Superior temporal gyrus (tissue), 1 donor: ENCODE measurements at regions not wholly inside any gene's neighbourhood (a gene's known extent, or its start where the extent isn't known, plus 50 kb on each side); places are given as distances from the start of the nearest gene placed in this dataset.
A peak's percentile ranks its signal among the peaks of the same experiment; 100 is the strongest.

Experiments used
- DNase-seq: peaks from one replicate; pipeline ENCODE4 v3.0.0-alpha.2; 2016; ENCODE audit errors: extremely low spot score

DNA sequence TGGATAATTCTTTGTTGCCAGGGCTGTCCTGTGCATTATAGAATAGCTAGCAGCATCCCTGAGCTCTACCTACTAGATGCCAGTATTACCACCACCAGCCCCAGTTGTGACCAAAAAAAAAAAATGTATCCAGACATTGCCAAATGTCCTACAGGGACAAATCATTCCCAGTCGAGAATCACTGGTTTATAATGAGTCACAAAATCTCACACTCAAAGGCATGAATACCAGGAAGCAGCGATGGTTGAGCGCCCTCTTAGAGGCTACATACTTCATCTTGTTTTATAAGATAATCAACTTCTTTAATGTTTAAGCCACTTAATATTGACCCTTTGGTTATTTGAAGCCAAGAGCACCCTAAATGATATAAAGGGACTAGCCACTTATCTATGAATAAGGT is 297.3 kb downstream of the DHX15 start:
- DNase-seq, result no peak

DNA sequence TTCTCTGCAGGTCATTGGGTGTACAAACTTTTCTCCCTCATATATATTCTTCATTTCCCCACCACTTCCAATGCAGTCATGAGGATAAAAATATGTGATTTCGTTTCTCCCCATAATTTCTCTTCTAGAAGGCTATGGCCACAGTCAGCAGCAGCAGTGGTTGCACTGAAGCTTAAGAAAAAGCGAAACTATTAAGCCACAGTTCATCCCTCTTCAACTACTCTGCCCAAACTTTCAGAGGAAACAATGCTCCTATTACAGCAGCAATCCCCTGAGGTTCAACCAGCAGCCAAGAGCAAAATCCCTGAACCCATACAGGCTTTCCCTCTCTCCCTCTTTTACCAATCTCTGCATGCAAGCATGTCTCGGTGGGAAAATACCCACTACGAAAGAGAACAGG is 298.6 kb downstream of the DHX15 start:
- DNase-seq, result no peak

DNA sequence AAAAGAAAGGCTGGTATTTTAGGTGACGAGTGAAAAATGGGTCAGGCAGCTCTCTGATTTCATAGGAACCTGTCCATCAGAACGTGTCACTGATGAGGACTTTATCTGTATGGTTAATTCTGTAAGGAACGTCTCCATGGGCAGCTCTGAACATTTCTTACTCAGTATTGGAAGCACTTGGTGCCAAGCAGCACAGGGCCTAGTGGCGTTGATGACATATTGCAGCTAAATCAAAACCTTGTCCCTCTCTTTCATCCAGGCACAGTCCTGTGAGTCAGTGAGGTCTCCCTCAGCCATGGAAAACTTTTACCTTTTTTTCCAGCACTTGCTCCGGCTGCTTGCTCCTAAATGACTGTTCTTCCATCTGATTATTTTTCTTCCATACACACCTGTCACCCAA is 301.9 kb downstream of the DHX15 start:
- no peak for DNase-seq

DNA sequence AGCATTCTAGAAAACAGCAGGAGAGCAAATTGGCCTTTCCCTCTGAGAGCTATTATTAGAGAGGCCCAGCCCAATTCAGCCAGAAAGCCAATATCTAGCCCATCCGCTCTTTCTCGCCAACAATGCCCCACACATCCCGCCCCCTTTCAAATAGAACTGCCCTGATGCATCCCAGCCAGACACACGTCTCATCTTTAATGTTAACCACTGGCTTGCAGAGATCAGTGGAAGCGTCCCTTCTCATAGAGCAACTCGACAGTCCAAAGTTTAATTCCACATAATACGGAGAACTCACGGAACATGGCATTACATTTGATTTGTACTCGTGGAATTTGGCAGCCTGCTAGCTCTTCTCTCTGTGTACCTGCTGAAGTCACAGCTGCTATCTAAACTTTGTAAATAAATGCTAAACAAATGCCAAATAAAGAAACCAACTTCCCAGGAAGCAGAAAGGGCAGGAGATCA is 304.4 kb downstream of the DHX15 start:
- DNase-seq, result no peak

DNA sequence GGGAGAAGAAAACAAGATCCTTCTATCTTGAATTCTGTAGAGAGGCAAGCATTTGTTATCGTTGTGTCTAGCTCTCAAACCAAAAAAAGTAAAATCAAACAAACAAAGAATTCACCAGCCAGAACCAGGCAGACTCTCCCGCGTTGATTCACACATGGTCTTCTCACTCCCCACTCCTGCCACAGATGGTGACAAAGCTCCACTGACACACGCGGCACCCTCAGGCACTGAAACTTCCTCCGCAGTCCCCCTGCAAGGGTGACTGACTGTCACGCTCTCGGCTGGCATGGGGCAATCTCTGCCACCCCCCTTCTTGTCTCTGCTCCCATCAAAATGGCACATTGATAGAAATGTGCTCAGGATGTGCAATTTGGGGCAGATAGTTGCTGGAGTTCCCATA is 304.9 kb downstream of the DHX15 start:
- no peak for DNase-seq

GRCh38 chr4:24278693-24279092 is 305.7 kb downstream of the DHX15 start:
- no peak for DNase-seq

DNA sequence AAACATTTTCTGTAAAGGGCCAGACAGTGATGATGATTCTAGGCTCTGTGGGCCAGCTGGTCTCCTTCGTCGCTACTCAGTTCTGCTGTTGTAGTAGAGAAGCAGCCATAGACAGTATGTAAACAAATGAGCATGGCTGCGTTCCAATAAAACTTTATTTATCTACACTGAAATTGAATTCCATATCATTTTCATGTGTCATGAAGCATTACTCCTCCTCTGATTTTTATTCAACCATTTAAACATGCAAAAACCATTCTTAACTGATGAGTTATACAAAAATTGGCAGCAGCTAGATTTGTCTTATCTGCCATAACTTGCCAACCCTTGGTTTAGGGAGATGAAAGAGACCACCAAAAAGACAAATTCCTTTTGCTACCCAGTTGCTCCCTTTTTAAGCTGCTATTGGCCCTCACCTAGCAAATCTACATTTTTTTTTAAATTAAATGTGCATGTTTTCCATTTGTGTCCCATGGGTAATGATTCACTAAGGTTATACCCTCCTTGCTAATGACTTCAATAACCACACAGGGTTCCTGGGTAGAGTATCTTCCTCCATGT is 309.9 kb downstream of the DHX15 start:
- DNase-seq, result no peak

DNA sequence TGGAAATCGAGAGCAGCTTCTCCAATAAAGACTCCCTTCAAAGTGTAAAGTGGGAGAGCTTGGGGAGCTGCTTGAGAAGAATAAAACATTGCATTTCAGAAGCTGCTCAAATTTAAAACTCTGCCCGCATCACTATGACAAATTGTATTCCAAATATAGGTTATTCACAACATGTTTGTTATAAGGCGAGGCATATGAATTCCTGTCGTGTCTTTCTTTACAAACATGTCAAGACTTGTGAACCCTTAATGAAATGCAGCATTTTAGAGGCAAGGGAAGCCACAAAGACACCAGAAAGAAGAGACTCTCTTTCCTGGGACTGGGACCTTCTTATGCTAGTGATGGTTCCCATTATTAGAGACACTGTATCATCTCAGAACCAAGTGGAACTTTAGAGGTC is 311.2 kb downstream of the DHX15 start:
- DNase-seq, result no peak

DNA sequence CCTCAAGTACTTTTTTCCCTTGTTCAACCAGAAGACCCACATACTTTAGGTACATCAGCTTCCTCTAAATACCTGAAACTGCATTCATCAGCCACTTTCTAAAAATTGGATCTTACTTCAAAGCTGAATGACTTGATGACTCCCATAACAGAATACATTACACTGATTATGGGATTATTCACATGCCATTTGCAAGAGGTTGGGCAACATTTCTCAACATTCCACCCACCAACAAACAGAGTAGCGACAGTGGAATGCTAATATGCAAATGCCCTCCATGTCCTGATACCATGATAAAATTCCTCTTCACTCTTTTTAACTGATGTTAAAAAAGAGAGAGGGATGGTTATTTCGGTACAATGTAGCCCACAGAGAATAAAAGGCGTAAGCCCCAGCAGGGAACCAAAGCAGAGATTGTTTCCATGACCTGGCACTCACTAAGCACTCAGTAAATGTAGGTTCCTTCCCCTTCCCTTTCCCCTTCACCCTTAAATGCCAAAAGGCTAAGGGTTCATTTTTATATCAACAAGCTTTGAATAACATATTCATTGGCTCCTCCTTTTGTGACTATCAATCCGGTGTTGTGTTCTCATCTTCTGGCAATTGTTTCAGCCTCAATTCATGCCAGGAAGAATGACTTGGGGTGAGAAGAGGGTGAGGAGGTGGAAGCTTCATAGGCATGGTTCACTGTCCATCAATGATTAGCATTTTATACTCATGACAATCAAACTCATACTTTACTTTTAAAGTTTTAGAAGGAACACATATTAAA is 317.2 kb downstream of the DHX15 start:
- DNase-seq, result no peak

- DNase-seq, result peak; percentile 39
Measured at GRCh38 chr4:24265989-24266388, 318.4 kb downstream of the DHX15 start.

DNA sequence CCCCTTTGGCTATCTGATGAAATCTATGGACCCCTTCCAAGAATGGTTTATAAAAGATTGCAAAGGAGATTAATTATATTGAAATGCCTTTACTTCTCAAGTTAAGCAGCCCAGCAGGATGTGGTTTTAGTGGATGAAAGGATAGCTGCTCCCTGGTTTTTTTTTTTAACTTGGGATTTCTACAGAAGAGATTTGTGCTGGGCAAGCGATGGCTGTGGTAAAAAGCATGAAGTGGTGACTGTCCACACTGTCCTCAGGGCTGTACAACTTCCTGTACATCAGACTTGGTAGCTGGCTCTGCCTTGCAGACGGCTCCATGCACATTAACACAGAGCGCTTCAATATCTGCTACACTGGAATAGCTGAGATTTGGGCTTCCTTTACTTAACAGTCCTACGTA is 321.7 kb downstream of the DHX15 start:
- DNase-seq, result no peak

DNA sequence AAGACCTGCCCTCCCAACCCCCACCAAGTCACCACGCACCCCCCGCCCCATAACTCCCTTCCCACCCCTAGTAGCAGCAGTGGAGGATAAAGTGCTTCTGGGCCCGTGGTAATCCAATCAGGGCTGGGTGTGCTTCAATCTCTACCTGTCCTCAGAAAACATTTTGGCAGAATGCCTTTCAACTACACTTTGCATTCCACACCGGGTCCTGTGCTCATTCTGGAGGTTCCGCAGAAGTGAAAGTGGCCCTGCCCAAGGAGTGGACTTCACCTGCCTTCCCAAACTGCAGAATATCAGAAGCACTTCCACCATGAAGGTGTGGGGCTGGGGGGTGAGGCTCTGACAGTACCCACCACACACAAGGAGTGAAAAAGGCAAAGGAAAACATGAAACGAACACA is 322.3 kb downstream of the DHX15 start:
- DNase-seq, result no peak

DNA sequence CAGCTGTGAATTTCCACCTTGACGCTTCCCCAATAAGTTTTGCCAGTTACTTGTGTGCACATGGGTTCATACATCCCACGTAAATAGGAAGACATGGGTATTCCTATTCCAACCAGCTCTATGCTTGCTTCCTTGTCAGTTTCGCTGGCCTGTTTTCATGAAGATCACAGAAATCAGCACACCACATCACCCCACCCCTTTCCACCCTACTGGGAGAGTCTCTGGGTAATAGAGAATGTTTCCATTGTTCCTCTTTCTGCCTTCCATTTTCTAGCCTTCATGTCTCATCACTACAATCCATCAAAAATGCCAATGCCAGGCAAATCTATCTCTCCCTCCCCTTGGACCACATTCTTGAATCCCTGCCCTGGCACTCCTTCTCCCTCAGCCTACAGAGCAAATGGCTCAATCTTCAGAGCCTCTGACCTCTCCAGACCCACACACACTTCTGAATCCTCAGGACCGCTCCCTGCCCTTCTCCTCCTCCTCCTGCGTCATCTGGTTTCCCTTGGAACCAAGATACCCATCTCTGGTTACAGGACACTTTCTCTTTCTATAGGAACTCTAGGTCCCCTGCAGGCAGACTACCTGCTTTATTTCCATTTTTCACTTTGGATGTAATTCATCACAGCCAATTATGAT is 323.3 kb downstream of the DHX15 start:
- DNase-seq, result peak; percentile 44

DNA sequence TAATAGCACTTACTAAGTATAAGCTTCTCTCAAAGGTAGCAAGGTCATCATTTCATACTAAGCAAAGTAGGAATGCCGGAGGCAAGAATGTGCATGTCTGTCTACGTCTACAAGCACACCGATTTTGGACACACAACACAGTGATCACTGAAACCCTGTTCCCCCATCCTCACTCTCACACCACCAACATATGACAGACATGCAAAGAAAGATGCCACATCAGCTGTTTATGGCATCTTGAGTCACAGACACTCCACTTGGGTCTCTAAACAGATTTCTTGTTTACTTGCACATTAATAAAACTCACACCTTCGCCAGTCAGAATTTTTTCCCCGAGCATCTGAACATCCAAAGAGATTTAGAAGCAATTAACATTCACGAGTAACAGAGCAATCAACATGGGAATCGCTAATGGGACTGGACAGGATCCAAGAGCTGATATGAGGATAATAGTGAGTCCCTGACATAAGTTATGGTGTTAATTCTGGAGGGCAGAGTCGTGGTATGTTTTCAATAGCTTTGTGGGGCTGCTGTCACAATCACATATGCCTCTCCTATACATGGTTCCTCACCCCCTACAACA is 324.1 kb downstream of the DHX15 start:
- no peak for DNase-seq

- DNase-seq, result no peak
Measured at GRCh38 chr4:24256547-24256946, 327.8 kb downstream of the DHX15 start.

- no peak for DNase-seq
Measured at GRCh38 chr4:24256066-24256465, 328.3 kb downstream of the DHX15 start.

- no peak for DNase-seq
Measured at GRCh38 chr4:24252121-24252520, 332.2 kb downstream of the DHX15 start.

DNA sequence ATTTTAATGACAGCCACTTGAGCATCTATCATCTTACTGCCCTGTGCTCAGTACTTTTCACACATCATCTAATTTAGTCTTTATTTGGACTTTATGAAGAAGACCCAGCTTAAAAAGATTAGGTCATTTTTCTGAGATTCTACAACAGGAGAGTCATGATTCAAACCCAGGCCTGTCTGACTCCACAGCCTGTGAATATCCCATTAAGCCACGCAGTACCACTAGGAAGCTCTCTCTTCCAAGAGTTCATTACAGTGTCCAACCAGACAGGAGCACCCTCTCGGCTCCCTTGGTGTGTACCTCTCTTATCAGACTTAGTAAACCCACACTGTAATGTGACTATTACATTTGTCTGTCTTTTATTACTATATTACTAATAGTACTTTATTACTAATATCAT is 332.8 kb downstream of the DHX15 start:
- DNase-seq, result no peak

DNA sequence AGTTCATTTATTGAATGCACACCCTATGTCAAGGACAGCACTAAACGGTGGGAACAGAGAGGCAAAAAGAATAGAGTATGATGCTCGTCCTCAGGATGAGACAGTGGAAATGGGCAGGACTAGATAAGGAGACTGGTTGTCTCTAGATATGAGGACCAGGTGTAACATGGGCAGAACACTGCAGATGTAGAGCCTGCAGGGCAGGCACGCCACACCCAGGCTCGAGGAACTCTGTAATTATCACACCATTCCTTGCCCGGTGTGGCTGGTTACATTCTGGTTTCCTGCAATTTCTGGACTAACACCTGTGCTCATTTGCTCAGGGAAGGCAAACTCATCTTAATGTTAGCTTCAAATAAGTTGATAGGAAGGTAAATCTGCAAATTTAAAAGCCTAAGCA is 334.4 kb downstream of the DHX15 start:
- DNase-seq, result no peak

- DNase-seq, result no peak
Measured at GRCh38 chr4:24248674-24249630, 335.4 kb downstream of the DHX15 start.

- peak; percentile 24 for DNase-seq
Measured at GRCh38 chr4:24245491-24245820, 338.9 kb downstream of the DHX15 start.
